ENCODE measurements at regions not wholly inside any gene's neighbourhood (a gene's known extent, or its start where the extent isn't known, plus 50 kb on each side); places are given as distances from the start of the nearest gene placed in this dataset.

DNA sequence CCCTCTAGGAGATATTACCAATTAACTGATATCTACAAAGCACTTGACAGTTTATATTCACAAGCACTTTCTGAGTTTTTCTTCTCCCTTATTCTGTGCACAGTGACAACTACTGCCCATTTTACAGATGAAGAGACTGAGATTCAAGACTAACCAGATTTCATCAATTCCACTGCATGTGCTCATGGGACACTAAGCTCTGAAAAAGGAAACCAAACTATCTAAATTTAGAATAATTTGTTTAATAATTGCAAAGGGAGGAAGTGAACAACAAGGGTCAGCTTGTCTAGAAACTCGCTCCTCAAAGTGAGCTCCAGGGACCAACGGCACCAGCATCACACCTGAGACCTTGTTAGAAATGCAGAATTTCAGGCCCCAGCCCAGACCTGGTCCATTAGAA is 50.8 kb upstream of the MYLIP start:
- DNase-seq, result no peak

GRCh38 chr6:16069671-16070070 is 59.2 kb upstream of the MYLIP start:
- no peak for DNase-seq

- DNase-seq, result no peak
Measured at GRCh38 chr6:16069222-16069621, 59.7 kb upstream of the MYLIP start.

DNA sequence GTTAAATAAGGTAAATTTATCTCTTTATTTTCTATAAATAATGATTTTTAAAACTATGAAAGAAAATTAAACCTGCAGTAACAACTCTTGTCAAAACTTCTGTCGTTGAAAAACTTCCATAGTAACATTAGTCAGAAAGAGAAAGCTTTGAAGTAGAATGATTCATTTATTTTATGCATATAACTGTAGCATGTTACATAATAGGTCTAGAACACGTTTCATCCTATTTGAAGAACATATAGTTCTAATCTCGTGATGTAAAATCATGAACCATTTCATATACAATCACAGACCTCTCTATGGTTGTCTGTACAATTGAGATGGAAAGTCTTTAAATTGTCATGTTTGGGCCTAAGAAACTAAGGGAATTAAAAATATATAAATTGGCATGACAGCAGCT is 61.3 kb upstream of the MYLIP start:
- no peak for DNase-seq

DNA sequence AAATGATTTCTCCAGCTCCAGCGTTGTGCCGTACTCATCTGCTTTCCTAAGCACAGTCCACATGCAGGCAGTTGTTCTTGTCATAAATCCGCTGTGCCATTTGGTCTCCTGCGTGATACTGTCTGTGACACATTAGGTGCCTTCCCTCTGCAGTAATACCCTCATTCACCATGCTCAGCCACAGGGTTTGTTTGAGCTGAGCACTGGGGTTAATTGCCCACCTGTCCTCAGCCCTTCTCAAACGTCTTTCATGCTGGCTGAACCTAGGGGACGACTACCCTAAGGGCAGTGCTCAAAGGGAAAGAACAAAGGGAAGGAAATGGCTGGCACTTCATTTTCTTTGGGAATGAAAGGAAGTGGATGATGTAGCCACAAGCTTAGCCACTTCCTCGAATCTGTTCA is 64.2 kb upstream of the MYLIP start:
- DNase-seq, result peak; percentile 46

DNA sequence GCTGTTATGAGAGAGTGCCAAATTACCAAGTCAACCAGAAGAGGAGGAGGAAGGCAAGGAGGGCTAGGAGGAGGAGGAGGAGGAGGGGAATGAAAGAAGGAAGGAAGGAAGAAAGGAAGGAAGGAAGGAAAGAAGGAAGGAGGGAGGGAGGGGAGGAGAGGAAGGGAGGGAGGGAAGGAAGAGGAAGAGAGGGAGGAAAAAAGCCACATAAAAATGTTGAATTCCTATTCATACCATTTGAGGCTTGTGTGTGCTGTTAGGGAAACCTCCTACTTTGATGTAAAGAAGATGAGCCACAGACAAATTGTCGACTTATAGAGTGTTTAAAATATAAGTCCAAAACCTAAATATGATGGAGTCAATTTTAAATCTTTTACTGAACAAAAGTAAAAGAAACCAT is 65.3 kb upstream of the MYLIP start:
- DNase-seq, result no peak

GRCh38 chr6:16061818-16062217 is 67.1 kb upstream of the MYLIP start:
- DNase-seq, result no peak

GRCh38 chr6:16060039-16060438 is 68.8 kb upstream of the MYLIP start:
- DNase-seq, result peak; percentile 17

DNA sequence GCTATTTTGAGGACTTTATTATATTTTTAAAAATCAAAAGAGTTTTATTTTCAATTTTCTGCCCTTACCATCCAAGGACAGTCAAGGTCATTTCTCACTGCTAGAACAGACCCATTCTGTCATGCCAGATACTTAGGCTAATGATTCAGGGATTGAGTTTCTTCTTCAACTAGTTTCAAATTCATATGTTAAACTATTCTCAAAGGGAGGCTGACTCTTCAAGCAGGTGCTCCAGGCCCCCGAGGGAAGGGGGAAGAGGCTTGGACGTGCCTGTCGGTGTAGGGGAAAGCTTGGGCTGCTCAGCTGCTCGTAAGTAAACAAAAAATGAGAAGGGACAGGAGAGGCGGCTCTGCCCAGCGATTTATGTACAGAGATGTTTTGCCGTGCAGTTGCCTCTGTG is 69.4 kb upstream of the MYLIP start:
- peak; percentile 53 for DNase-seq

GRCh38 chr6:16058929-16059345 is 69.9 kb upstream of the MYLIP start:
- no peak for DNase-seq

GRCh38 chr6:16058201-16058928 is 70.5 kb upstream of the MYLIP start:
- DNase-seq, result peak; percentile 0

GRCh38 chr6:16057446-16057845 is 71.4 kb upstream of the MYLIP start:
- DNase-seq, result no peak

- DNase-seq, result no peak
Measured at GRCh38 chr6:16056263-16056870, 72.5 kb upstream of the MYLIP start.

DNA sequence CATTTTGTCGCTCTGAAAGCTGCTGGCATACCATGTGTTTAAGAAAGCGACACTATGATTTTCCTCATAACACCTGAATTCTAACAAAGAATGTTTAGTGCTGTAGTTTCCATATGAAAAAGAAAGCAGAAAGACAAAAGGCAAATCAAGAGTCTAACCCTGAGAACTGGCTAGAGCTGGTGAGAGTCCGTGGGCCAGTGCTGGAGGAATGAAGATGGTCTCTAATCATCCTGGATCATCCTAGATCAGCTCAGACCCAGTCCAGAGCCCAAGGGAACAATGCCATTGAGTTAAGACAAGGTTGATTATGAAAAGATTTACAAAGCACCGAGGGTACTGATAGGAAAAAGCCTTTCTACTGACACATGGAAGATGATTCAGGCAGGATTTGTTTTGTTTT is 73.0 kb upstream of the MYLIP start:
- no peak for DNase-seq

DNA sequence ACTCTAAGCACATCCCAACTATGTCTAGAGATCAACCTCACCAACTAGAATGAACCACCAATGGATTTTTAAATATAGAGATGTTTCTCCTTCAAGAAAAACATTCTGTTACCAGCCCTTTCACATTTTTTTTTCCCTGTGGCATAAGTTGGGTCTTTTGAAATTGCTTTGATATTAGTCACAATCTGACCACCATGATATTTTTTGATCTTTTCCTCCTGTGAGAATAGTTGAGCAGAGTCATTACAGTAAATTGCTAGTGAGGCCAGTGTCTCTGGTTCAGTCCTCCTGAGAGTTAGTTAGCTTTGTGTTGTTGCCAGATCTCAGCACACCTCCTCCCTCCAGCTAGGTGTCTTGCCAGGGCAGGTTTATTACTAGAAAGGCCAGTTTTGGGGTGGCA is 79.7 kb upstream of the MYLIP start:
- DNase-seq, result no peak

DNA sequence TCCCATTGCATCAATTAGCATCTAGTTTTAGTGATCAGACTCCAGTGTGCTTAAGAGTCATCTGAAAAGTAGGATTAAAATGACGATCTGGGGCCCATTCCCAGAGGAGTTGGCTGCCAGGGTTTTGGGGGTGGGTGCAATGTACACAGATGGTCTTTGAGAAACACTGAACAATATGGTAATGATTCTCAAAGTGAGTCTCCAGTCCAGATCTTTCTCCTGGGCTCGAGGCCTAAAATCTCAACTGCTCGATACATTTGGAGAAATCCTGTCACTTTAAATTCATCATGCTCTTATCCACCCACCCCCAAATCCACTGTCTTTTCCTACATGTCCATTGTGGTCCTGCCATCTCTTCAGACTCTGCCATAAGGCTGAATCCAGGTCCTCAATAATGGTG is 80.7 kb upstream of the MYLIP start:
- no peak for DNase-seq

DNA sequence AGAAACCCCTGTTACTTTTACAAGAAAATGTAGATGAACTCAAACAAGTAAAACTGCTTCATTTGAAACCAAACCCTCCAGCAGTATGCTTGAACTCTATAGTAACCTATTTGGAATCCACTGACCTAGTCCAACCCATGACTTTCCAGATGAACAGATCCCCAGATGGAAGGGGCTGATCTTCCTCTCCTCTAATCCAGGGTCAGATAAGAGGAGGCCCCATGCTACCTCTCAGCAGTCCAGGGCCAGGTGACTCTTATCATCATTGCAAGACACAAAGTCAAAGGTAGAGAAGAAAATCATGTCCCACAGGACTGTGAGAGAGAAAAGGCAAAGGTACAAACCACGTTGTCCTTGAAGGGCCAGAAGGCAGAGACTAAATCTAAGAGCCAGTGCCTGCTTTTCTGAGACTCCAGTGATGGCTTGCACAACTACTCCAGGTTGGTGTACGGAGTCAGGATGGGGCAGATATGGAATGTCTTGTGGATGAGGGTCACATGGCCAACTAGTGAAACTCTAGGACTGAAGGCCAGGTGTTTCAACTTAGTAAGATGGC is 81.4 kb upstream of the MYLIP start:
- no peak for DNase-seq

- DNase-seq, result no peak
Measured at GRCh38 chr6:16045238-16045637, 83.6 kb upstream of the MYLIP start.

GRCh38 chr6:16044211-16044643 is 84.7 kb upstream of the MYLIP start:
- no peak for DNase-seq

DNA sequence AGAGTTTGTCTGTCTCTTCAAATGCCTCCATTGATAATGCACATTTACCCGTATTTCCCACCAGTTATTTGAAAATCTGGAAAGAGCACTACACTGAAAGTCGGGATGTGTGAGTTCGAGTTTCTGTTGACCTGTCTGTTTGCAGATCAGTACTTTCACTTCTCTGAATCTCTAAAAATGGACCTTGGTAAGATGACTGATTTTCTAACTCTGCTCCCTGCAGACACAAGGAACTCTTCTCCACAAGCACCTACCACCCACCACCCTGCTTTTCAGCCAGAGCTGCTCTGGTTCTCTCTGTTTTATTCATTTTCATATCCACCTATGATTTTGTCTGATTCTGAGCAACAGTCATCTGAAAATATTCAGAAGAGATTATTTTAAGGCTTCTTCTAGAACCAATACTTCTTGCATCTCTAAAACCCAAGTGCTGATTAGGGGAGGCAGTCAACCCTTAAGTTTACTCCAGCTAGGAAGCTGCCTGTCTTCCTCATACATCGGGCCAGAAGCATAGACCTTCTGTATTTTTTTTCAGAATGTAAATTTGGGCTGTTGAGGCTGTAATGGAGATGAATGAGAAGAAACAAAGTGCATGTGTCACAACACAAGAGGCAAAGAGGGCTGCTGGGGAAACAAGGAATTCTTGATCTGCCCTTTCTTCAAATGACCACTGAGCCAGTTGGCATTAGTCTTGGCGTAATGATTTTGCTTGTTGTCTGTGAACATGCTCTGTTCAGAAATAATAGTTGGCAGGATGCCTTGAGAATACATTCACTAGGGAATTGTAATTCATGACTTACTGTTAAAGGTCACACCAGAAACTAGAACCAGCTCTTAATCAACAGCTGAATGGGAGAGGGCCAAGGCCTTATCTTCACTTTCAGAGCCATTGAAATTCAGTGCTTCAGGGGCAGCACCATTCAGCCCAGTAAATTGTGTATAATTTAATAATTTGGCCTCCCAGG is 85.4 kb upstream of the MYLIP start:
- DNase-seq, result no peak

DNA sequence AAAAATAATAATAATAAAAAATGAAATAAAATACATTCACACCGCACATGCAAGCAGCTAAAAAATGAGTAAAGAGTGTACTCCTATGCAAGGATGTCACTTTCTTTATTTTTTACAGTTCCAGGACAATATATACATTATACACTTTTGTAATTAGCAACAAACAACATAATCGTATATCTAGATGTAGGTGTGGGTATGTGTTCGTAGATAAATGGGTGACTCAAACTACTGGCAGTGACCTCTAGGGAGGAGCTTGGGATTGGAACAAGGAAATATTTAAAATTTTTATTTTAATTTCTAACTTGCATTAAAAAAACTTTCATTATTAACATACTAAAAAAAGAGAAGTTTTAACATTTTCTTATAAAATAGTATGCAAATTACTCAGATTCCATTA is 86.1 kb upstream of the MYLIP start:
- no peak for DNase-seq

- no peak for DNase-seq
Measured at GRCh38 chr6:16041327-16041726, 87.6 kb upstream of the MYLIP start.

- no peak for DNase-seq
Measured at GRCh38 chr6:16040628-16040974, 88.3 kb upstream of the MYLIP start.

Data from NCI-H345 (cell line).